ENCODE measurements at regions not wholly inside any gene's neighbourhood (a gene's known extent, or its start where the extent isn't known, plus 50 kb on each side); places are given as distances from the start of the nearest gene placed in this dataset.

DNA sequence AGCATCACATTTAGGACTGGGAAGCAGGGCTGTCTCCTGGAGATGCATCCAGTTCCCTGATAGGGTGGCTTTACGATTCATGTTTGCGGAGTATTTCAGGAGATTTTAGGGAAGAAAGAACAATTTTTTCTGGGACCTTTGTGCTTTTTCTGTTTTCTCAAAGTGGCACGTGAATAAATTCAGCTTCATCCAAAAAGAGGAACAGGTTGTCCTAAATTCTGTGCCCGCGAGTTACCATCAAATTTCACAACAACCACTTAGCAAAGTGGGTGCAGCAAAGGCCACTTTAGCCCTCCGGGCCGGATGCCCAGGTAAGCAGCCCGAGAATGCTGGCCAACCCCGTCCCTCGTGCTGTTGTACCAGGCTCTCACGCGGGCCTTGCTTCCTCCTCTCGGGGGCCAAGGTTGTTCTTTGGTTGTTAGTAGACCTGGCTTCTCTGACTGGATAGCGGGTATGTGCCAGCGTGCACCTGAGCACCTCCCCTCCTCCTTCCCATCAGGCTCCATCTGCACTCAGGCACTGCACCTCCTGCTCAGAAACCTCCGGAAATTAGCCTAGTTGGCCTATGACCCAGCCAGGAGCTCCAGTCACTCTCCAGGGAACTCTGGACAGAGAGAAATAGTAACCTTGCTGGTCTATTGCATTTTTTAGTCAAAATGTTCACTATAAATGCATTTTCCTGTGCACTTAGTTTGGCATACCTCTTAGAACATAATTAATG, 83.0 kb downstream of the CMPK2 start:
- DNase-seq (ENCODE audit: low spot score), result no peak

DNA sequence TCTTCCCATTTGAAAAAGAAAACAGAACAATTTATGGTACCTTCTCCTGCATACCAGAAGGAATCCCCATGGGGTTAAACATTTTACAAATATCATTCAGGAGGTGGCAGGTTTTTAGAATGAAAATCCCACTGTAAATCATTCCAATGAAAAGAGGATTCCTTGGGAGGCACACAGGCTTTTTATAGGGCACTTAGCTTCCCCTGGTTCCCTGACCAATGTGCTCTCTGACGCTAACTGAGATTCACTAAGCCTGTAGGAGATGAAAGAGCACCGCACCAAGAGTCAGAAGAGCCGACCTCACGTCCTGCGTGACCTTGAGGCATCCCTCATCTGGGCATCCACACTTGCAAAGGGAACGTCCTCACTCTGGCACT, 82.5 kb downstream of the CMPK2 start:
- DNase-seq (ENCODE audit: low spot score), result no peak

DNA sequence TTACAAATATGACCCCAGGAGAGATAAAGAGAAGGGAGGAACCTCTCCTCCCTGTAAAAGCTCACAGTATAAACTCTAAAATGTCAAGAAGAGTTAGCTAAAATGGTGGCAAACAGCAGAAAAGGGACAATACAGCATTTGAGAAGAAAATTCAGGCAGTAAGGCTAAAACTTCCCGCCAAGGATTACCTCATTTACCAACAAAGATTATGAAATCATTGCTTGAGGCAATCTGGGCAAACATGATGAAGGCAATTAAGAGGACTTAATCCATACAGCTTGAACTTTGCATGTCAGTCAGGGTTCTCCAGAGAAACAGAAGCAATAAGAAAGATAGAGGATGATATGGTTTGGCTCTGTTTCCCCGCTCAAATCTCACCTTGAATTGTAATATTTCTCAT, 81.4 kb downstream of the CMPK2 start:
- no peak for DNase-seq (ENCODE audit: low spot score)

DNA sequence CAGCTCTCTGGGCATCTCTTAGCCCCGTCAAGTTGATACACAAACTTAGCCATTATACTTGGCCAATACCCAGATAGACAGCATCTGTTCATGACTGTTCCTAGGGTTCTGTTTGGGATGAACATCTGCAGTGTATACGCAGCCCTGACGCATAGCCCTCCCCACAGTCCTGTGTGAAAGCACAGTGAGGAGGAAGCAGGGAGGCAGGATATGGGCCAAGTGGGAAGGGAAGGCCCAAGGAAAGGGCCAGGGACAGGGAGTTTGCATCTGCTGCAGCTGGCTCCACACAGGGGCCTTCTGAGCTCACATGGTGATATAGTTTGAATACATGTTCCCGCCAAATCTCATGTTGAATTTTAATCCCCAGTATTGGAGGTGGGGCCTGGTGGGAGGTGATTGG, 80.2 kb downstream of the CMPK2 start:
- DNase-seq (ENCODE audit: low spot score), result no peak

DNA sequence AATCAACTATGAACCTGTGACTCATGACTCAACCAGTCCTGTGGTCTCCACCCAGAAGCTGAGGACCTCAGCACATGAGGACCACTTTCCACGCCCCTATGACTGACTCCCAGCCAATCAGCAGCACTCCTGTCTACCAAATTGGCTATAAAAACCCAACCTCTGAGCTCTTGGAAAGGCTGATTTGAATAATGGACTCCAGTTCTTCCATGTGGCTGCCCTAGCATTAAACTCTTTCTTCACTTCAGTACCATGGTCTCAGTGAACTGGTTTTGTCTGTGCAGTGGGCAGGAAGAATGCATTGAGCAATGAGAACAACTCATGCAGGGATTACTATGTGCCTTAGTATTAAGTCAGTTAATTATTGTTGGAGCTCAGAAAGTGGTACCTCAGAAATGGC, 78.3 kb downstream of the CMPK2 start:
- no peak for DNase-seq (ENCODE audit: low spot score)

DNA sequence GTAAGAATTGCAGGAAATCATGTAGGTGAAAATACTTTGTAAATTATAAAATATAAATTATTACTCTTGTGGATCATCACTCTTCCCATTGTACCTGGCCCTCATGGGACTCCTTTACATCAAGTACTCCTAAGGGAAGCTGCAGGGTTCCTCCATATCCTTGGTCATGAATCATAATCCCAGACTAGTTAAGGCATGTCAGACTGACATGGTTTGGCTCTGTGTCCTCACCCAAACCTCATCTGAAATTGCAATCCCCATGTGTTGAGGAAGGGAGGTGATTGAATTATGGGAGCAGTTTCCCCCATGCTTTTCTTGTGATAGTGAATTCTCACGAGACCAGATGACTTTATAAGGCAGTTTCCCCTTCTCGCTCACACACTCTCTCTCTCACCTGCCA, 77.1 kb downstream of the CMPK2 start:
- DNase-seq (ENCODE audit: low spot score), result no peak

DNA sequence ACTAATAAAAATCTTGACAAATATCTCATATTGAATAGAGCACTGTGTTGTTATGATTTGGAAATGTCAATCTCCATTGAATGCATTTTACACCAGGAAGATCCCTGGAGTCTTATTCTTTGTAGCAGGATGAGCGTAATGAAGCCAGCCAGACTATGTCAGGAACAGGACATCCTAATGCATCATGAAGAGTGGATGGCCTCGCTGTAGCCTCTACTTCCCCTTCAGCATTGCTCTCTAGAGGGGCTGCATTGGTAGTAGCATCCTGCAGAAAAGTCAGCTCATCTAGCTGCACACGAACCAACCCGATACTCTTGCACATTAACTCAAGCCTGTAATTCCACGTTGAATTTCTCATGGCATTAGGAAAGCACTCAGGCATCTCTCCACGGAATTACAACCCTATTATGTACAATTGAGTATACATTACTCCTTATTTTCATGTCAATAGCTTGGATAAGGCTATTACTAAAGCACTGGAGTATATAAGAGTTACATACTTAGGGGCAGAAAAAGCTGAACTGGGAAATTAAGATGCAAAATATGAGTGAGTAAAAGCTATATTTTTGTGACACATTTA, 76.1 kb downstream of the CMPK2 start:
- no peak for DNase-seq (ENCODE audit: low spot score)

DNA sequence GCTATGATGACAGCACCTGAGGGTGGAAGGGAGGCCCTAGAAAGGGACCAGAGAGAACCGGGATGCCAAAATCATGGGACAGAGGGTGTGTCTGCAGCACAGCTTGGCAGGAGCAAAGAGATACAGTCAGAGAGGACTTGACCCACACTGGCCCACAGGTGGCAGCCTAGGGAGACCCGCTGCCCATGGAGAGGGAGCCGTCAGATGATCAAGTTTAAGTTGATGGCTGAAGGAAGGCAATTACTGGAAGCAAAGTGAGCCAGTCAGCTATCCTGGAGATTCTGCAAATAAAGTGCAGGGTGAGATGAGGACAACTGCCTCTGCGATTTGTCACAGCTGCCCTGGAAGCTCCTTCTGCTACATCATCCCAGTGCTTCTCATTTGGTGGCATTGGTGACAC, 74.0 kb downstream of the CMPK2 start:
- DNase-seq (ENCODE audit: low spot score), result no peak

DNA sequence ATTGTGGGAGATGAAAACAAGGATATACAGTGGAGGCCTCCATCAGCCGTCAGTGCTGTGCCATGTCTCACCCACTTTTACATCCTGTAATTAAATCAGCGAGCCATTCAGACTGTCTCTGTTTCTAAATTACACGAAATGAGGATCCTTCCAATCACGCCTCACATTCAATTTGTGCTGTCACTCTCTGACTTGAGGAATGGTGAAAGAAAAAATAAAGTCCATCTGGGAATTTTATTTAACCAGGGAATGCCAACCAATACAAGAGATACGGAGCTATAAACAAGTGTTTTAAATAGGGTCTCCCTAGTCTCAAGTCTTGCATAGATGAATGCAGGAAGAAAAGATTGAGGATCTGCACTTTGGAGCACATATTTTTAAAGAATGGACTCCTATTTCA, 72.8 kb downstream of the CMPK2 start:
- no peak for DNase-seq (ENCODE audit: low spot score)

DNA sequence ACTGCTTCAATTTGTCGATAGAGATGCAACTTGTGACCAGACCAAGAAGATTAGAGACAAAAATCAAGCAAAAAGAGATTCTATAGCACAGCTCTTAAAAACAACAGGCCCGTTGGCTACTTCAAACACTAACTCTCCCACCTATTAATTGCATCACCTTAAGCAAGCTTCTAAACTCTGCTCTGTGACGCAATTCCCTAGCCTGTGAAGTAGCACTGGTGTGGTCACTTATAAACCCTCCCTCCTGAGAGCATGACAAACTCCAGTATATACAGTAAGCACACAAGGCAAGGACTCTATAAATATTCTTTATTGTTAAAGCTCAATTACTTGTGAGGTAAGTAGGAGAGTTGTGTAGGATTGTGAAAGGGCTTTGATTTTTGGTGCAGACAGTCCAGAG, 72.3 kb downstream of the CMPK2 start:
- no peak for DNase-seq (ENCODE audit: low spot score)

DNA sequence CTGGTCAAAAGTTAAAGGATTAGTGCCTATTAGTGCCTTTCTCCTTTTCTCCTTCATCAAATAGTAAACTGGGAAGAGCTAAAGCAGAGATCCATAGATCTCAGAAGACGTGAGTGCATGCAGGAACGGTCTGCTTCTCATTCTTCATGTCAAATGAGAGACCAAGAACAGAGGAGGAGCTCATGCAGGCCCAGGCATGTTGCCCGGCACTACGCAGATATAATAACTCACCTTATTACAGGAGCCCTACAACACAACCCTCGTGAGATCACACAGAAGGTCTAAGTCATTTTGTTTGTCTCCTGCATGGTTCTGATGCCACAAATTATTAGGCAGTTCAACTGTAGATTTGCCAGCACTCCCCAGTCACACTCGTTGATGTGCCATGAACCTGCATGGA, 71.8 kb downstream of the CMPK2 start:
- no peak for DNase-seq (ENCODE audit: low spot score)

DNA sequence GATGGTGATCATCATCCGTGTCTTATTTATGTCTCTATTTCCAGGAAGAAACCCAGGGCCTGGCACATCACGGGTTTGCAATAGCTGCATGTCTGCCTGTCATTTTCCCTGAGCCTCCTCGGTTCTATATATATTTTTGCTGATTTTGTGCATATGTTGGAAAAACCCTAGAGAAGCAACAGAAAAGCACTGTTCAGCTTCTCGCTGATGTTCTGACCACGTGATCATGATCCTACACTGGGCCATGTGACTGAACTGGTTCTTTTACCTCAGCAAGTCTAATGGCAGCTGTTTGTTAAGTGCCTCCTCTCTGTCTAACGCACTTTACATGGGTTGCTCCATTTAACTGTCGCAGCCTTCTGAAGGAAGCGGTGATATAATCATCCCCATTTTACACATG, 71.3 kb downstream of the CMPK2 start:
- no peak for DNase-seq (ENCODE audit: low spot score)
